IMR-90 (cell line): ENCODE measurements at regions not wholly inside any gene's neighbourhood (a gene's known extent, or its start where the extent isn't known, plus 50 kb on each side); places are given as distances from the start of the nearest gene placed in this dataset.

Source experiments
- ATAC-seq: fragments of 200-7000 bp; cut with Tn5 transposase; 2 replicates; pipeline ENCODE4 v1.9.1; 2020; ENCODE audit warnings: low read depth, mild to moderate bottlenecking, moderate library complexity
- BruUV-seq: library from RNA; stranded (reverse); fragments of 400-500 nt; replicated peaks from 2 replicates; lab custom pipeline; 2021; lab: Mats Ljungman, UMichigan
- CTCF ChIA-PET: fragments of 300-600 bp; formaldehyde crosslinking; extraction: SDS; loops from one replicate; lab custom pipeline; 2021; ENCODE audit warnings: antibody characterized with exemption; lab: Yijun Ruan, JAX
- POLR2A ChIA-PET: fragments of 300-600 bp; sonication (Branson Sonifier 250); formaldehyde crosslinking; loops from one replicate; lab custom pipeline; 2022; ENCODE audit warnings: antibody characterized with exemption; ENCODE audit not compliant: unreplicated experiment; lab: Charles Lee
- DNase-seq: peaks from one replicate; pipeline ENCODE4 v3.0.0; 2013
- H2AFZ ChIP-seq: replicated peaks from 2 replicates; pipeline ENCODE3; 2013; ENCODE audit warnings: low read length, mild to moderate bottlenecking; ENCODE audit not compliant: poor library complexity
- H2AK5ac ChIP-seq: 2 replicates; pipeline ENCODE4 v1.6.1; 2013; ENCODE audit warnings: low read depth, low read length, inconsistent platforms
- H2AK9ac ChIP-seq: replicated peaks from 2 replicates; pipeline ENCODE3; 2013; ENCODE audit warnings: mild to moderate bottlenecking, low read depth, low read length, moderate library complexity; ENCODE audit not compliant: poor library complexity
- H2BK120ac ChIP-seq: 2 replicates; pipeline ENCODE4 v1.6.1; 2013; ENCODE audit warnings: low read depth, low read length, inconsistent platforms
- H2BK15ac ChIP-seq: 3 replicates; pipeline ENCODE4 v1.6.1; 2013; ENCODE audit warnings: low read depth, low read length, inconsistent platforms
- H2BK20ac ChIP-seq: 2 replicates; pipeline ENCODE4 v1.6.1; 2013; ENCODE audit warnings: low read depth, mild to moderate bottlenecking, inconsistent platforms, low read length, moderate library complexity
- H2BK5ac ChIP-seq: 2 replicates; pipeline ENCODE4 v1.6.1; 2013; ENCODE audit warnings: mild to moderate bottlenecking, low read depth, low read length, inconsistent platforms; ENCODE audit not compliant: poor library complexity, severe bottlenecking
- H3K14ac ChIP-seq: replicated peaks from 2 replicates; pipeline ENCODE4 v1.6.1; 2013; ENCODE audit warnings: low read depth, low read length, inconsistent platforms
- H3K18ac ChIP-seq: 2 replicates; pipeline ENCODE4 v1.6.1; 2013; ENCODE audit warnings: low read depth, low read length, control low read depth
- H3K23ac ChIP-seq: 2 replicates; pipeline ENCODE4 v1.6.1; 2013; ENCODE audit warnings: low read depth, low read length, inconsistent platforms
- H3K27ac ChIP-seq: 2 replicates; pipeline ENCODE4 v1.5.1; 2013; ENCODE audit warnings: mild to moderate bottlenecking, control low read depth, low read length; ENCODE audit not compliant: insufficient read depth
- H3K27me3 ChIP-seq: 2 replicates; pipeline ENCODE4 v1.6.1; 2013; ENCODE audit warnings: low read length; ENCODE audit not compliant: control insufficient read depth, insufficient read depth
- H3K36me3 ChIP-seq: 2 replicates; pipeline ENCODE4 v1.6.1; 2013; ENCODE audit warnings: low read length, mixed read lengths; ENCODE audit not compliant: control insufficient read depth, insufficient read depth
- H3K4ac ChIP-seq: 2 replicates; pipeline ENCODE4 v1.6.1; 2013; ENCODE audit warnings: low read depth, low read length, inconsistent platforms
- H3K4me1 ChIP-seq: 2 replicates; pipeline ENCODE4 v1.6.1; 2013; ENCODE audit warnings: low read length, mixed read lengths; ENCODE audit not compliant: control insufficient read depth, insufficient read depth
- H3K4me2 ChIP-seq: 2 replicates; pipeline ENCODE4 v1.6.1; 2013; ENCODE audit warnings: low read depth, mild to moderate bottlenecking, control low read depth, low read length, moderate library complexity
- H3K4me3 ChIP-seq: 2 replicates; pipeline ENCODE4 v1.5.1; 2013; ENCODE audit warnings: low read depth, mild to moderate bottlenecking, control low read depth, low read length, moderate library complexity; ENCODE audit not compliant: insufficient read depth
- H3K56ac ChIP-seq: 2 replicates; pipeline ENCODE4 v1.6.1; 2013; ENCODE audit warnings: low read length, inconsistent platforms; ENCODE audit not compliant: insufficient read depth; ENCODE audit errors: extremely low read depth
- H3K79me1 ChIP-seq, 2 experiments: 2 replicates each; pipeline ENCODE4 v1.6.1; 2013; ENCODE audit warnings: low read length in 2 of 2, inconsistent platforms in 1 of 2, low read depth in 1 of 2
- H3K9ac ChIP-seq: 2 replicates; pipeline ENCODE4 v1.6.1; 2013; ENCODE audit warnings: low read depth, low read length, control low read depth
- H3K9me1 ChIP-seq: 2 replicates; pipeline ENCODE4 v1.6.1; 2013; ENCODE audit warnings: low read length, inconsistent platforms; ENCODE audit not compliant: insufficient read depth
- H3K9me3 ChIP-seq: 2 replicates; pipeline ENCODE4 v1.6.1; 2013; ENCODE audit warnings: low read length; ENCODE audit not compliant: control insufficient read depth, insufficient read depth
- H4K20me1 ChIP-seq: 2 replicates; pipeline ENCODE4 v1.6.1; 2013; ENCODE audit warnings: low read length, inconsistent platforms; ENCODE audit not compliant: insufficient read depth
- H4K5ac ChIP-seq: 2 replicates; pipeline ENCODE4 v1.6.1; 2013; ENCODE audit warnings: mild to moderate bottlenecking, low read depth, low read length, control low read depth
- H4K8ac ChIP-seq, 2 experiments: 2 replicates each; pipeline ENCODE4 v1.6.1; 2013; ENCODE audit warnings: low read depth in 2 of 2, low read length in 2 of 2, control low read depth in 1 of 2, inconsistent platforms in 1 of 2
- H4K91ac ChIP-seq: 2 replicates; pipeline ENCODE4 v1.6.1; 2013; ENCODE audit warnings: low read depth, low read length, inconsistent platforms; ENCODE audit not compliant: insufficient read depth
- MAFK ChIP-seq: IDR thresholded peaks from 2 replicates; pipeline ENCODE4 v1.6.1; 2012; ENCODE audit warnings: low read depth, low read length, improper control_type of control experiment
- MAZ ChIP-seq: IDR thresholded peaks from 2 replicates; pipeline ENCODE4 v1.6.1; 2012; ENCODE audit warnings: low read depth, mild to moderate bottlenecking, low read length, improper control_type of control experiment, moderate library complexity, borderline replicate concordance
- dilution Hi-C: fragments of 300-500 bp; cut with HindIII; formaldehyde crosslinking; loops from one replicate; pipeline ENCODE4 v1.14.3; 2018; ENCODE audit warnings: low sequenced_read_pairs; ENCODE audit not compliant: unreplicated experiment
- in situ Hi-C: fragments of 300-500 bp; cut with MboI; formaldehyde crosslinking; loops from 3 replicates; pipeline ENCODE4 v1.14.3; 2019; ENCODE audit warnings: low sequenced_read_pairs, inconsistent platforms, mixed read lengths
- intact Hi-C: fragments of 100-400 bp; cut with micrococcal nuclease; formaldehyde crosslinking; loops from 2 replicates; pipeline ENCODE4 v1.10.0; 2022

GRCh38 chr18:42484648-42485047 is 529.6 kb downstream of the PIK3C3 start:
- no peak overlapping the region for H3K4me3 ChIP-seq
- CTCF ChIA-PET, result no interaction called here
- DNase-seq (no peak), ATAC-seq (no peak)
- peaks cover 4% of the 10 kb centered on the region for H3K9me3 ChIP-seq
- H3K18ac ChIP-seq, result no peak overlapping the region
- dilution Hi-C loops, result no loop called here
- no peak overlapping the region for H2BK15ac ChIP-seq
- in situ Hi-C loops, result no loop called here
- H3K4me2 ChIP-seq, result no peak overlapping the region
- no peak overlapping the region for H3K27ac ChIP-seq
- H4K20me1 ChIP-seq, result no peaks in the 10 kb centered on the region
- no peak overlapping the region for H3K4ac ChIP-seq
- H3K23ac ChIP-seq, result no peak overlapping the region
- H3K9me1 ChIP-seq, result no peaks in the 10 kb centered on the region
- H4K5ac ChIP-seq, result no peak overlapping the region
- TF ChIP-seq MAFK, result no peak
- TF ChIP-seq MAZ, result no peak
- no peak overlapping the region for H2AK9ac ChIP-seq
- H4K91ac ChIP-seq, result no peak overlapping the region
- no TSS peak for BruUV-seq
- H2BK5ac ChIP-seq, result no peak overlapping the region
- H3K36me3 ChIP-seq, result no peaks in the 10 kb centered on the region
- no peak overlapping the region for H4K8ac ChIP-seq
- no peak overlapping the region for H2BK120ac ChIP-seq
- no peak overlapping the region for H3K56ac ChIP-seq
- intact Hi-C loops, result no loop called here
- H3K4me1 ChIP-seq, result no peaks in the 10 kb centered on the region
- H3K14ac ChIP-seq, result no peak overlapping the region
- H2AFZ ChIP-seq, result no peak overlapping the region
- no peak overlapping the region for H2BK20ac ChIP-seq
- H3K9ac ChIP-seq, result no peak overlapping the region
- no peaks in the 10 kb centered on the region for H3K27me3 ChIP-seq
- H3K79me1 ChIP-seq, result no peaks in the 10 kb centered on the region
- H2AK5ac ChIP-seq, result no peak overlapping the region
- POLR2A ChIA-PET, result no interaction called here
